Prostate gland (tissue), 2 donors: ENCODE measurements at regions not wholly inside any gene's neighbourhood (a gene's known extent, or its start where the extent isn't known, plus 50 kb on each side); places are given as distances from the start of the nearest gene placed in this dataset.

ENCODE experiments used
- CTCF ChIP-seq, 4 experiments: fragments of 200-600 bp in 2 of 4; fragments of 450-650 bp in 2 of 4; sonication (generic) in 2 of 4; IDR thresholded peaks; 1 replicate in 3 of 4; 2 replicates in 1 of 4; pipeline ENCODE4 v1.5.1; 2016 to 2019; ENCODE audit warnings: antibody characterized with exemption in 4 of 4, mild to moderate bottlenecking in 2 of 4, moderate library complexity in 2 of 4
- POLR2A ChIP-seq: fragments of 450-650 bp; IDR thresholded peaks from one replicate; pipeline ENCODE4 v1.6.1; 2016; ENCODE audit warnings: antibody characterized with exemption, mild to moderate bottlenecking
- POLR2AphosphoS5 ChIP-seq: sonication (generic); formaldehyde crosslinking; IDR thresholded peaks from one replicate; pipeline ENCODE4 v1.6.1; 2017; ENCODE audit warnings: antibody characterized with exemption

- TF ChIP-seq CTCF (IDR thresholded peaks at IDR 0.05) (no peak), POLR2AphosphoS5 (no peak), POLR2A (no peak)
Observed at GRCh38 chr9:79279356-79279755, 292.4 kb upstream of the TLE4 start.
